ENCODE measurements at regions not wholly inside any gene's neighbourhood (a gene's known extent, or its start where the extent isn't known, plus 50 kb on each side); places are given as distances from the start of the nearest gene placed in this dataset.

DNA sequence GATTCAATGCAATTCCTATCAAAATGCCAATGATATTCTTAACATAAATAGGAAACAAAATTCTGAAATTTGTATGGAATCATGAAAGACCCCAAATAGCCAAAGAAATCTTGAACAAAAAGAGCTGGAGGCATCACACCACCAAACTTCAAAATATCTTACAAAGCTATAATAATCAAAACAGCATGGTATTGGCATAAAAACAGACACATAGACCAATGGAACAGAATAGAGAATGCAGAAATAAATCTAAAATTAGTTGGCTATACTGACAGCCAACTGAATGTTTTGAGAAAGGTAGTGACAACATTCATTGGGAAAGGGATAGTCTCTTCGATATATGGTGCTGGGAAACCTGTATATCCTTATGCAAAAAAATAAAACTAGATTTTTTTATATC lies 121.9 kb upstream of the ASCC3 start:
- no peak for DNase-seq (ENCODE audit: low read depth)
- H3K4me3 ChIP-seq (ENCODE audit: low read length), result no peak overlapping the region
- TF ChIP-seq, protein P1, sequence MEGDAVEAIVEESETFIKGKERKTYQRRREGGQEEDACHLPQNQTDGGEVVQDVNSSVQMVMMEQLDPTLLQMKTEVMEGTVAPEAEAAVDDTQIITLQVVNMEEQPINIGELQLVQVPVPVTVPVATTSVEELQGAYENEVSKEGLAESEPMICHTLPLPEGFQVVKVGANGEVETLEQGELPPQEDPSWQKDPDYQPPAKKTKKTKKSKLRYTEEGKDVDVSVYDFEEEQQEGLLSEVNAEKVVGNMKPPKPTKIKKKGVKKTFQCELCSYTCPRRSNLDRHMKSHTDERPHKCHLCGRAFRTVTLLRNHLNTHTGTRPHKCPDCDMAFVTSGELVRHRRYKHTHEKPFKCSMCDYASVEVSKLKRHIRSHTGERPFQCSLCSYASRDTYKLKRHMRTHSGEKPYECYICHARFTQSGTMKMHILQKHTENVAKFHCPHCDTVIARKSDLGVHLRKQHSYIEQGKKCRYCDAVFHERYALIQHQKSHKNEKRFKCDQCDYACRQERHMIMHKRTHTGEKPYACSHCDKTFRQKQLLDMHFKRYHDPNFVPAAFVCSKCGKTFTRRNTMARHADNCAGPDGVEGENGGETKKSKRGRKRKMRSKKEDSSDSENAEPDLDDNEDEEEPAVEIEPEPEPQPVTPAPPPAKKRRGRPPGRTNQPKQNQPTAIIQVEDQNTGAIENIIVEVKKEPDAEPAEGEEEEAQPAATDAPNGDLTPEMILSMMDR (conservative IDR thresholded peaks at IDR 0.05; ENCODE audit: low read length), result no peak

DNA sequence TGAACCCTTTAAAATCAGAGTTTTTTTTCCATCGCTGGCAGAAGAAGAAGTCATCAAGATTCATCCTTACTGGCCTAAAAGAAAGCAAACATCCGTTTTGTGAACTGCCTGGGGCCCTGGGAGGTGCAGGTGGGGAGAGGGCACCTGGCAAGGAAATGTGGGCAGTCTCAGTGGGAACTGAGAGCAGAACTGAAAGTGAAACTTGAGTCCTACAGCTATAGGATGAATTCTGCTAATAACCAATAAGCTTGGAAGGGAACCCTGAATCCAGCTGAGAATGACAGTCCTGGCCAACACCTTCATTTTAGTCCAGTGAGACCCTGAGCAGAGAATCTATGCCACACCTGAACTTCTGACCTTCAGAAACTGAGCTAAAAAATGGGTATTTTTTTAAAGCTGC lies 130.1 kb upstream of the ASCC3 start:
- no peak for DNase-seq (ENCODE audit: low read depth)
- H3K4me3 ChIP-seq (ENCODE audit: low read length), result no peak overlapping the region
- TF ChIP-seq, protein P1 (conservative IDR thresholded peaks at IDR 0.05; ENCODE audit: low read length), result no peak

DNA sequence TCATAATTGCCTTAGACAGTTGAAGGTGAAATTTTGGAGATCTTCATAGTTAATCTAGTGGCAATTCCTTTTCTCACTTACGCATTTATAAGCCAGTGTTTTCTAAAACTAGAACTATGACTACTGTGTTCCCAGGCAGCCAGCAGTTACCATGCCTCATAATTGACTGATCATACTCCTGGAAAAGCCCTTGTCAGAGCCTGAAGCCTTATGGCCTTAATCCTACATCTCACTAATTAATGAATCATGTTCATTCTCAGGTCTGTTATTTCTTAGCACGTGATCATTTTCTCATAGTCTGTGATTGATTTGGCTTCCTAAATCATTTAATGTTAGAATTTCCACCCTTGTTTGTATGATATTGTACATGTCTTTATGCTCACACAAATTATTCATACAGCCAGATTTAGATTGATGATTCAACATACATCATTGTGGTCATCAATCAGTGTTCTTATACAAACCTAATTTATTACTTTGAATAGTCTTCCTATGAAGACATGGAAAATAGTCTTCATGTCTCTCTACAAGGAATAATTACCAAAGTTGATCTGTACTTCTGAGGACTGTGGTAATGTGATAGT lies 132.6 kb upstream of the ASCC3 start:
- TF ChIP-seq, protein P1 (conservative IDR thresholded peaks at IDR 0.05; ENCODE audit: low read length), result no peak
- H3K4me3 ChIP-seq (ENCODE audit: low read length), result no peak overlapping the region
- no peak for DNase-seq (ENCODE audit: low read depth)

DNA sequence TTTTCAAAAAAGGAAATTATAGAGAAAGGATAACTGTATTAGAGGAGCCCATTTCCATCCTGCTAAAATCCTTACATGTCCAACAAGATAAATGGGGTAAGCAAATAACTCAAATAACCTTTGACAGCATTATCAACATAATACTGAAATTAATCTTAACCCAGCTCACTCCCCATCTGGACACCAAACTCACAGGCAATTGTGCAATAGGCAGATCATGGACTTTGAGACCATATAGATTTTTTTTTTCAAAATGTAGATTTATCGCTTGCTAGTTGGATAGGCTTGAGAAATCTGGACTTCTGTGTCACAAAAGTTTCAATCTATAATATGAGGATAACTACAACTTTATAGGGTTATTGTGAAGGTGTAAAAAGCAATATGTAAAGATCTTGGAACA lies 134.4 kb upstream of the ASCC3 start:
- H3K4me3 ChIP-seq (ENCODE audit: low read length), result no peak overlapping the region
- TF ChIP-seq, protein P1 (conservative IDR thresholded peaks at IDR 0.05; ENCODE audit: low read length), result no peak
- no peak for DNase-seq (ENCODE audit: low read depth)

DNA sequence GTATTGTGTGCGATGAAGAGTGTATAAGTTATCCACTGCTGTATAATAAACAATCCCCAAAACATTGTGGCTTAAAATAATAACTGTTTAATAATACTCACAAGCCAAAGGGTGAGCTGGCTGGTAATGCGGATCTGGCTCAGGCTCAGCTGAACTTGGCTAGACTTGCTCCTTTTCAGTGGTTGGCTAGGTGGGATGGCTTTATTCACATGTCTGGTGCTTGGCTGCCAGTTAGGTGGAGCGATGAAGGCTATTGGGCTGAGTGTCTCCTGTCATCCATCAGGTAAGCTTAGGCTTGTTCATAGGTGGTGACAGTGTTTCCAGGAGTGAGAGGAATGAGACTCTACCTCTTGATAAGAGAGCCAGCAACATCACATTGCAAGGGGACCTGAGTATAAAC lies 135.0 kb upstream of the ASCC3 start:
- DNase-seq (ENCODE audit: low read depth), result no peak
- TF ChIP-seq, protein P1 (conservative IDR thresholded peaks at IDR 0.05; ENCODE audit: low read length), result no peak
- no peak overlapping the region for H3K4me3 ChIP-seq (ENCODE audit: low read length)

DNA sequence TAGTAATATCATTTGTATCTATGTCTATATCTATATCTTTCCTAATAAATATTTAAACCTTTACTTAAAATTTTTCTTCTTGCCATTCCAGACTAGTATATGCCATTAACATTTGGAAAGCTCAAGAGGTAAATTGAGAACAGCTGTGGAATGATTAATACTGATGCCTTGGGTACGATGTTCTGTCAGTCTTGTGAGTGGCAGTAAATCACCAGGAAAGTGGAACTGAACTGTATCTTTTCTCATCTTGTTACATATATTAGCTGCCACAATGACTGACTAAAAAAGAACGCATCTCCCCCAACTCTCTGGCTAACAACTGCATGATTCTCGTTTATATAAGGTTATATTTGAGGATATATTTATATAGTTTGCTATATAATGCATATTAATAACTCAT lies 137.0 kb upstream of the ASCC3 start:
- TF ChIP-seq, protein P1 (conservative IDR thresholded peaks at IDR 0.05; ENCODE audit: low read length), result no peak
- DNase-seq (ENCODE audit: low read depth), result no peak
- no peak overlapping the region for H3K4me3 ChIP-seq (ENCODE audit: low read length)

DNA sequence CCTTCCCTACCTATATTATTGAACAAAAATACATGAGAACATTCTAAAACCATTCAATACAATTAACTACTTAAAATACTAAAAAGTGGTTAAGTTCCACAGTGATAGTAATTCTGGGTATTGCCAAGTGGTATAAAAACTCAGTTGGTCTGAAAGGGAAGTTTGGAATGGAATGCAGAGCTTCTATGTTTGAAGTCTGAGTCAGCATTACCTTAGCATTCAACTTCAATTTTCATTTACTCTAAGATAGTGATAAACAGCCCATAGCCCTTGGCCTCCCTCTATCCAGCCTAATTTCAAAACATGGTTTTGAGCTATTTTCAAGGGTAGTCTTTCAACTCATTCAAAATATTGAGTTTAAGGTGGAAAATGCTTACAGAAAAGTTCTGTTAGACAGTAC lies 140.4 kb upstream of the ASCC3 start:
- no peak for DNase-seq (ENCODE audit: low read depth)
- TF ChIP-seq, protein P1 (conservative IDR thresholded peaks at IDR 0.05; ENCODE audit: low read length), result no peak

More for the DNA sequence above, 140.4 kb upstream of the ASCC3 start:
- no peak overlapping the region for H3K4me3 ChIP-seq (ENCODE audit: low read length)

Data from AG10803 (cell line).